ENCODE measurements at regions not wholly inside any gene's neighbourhood (a gene's known extent, or its start where the extent isn't known, plus 50 kb on each side); places are given as distances from the start of the nearest gene placed in this dataset.

GRCh38 chr3:64943866-64944265 lies 256.1 kb upstream of the ADAMTS9 start (continued):
- no peak for TF ChIP-seq POLR2AphosphoS5 (IDR thresholded peaks at IDR 0.05; ENCODE audit: low read depth, low read length)
- TF ChIP-seq FOXJ3 (CRISPR knock-in tag; IDR thresholded peaks at IDR 0.05) = no peak
- no peak for TF ChIP-seq NRF1 (IDR thresholded peaks at IDR 0.05; ENCODE audit: low read depth, low read length)
- no peak for TF ChIP-seq IRF3 (IDR thresholded peaks at IDR 0.05; ENCODE audit: low read depth, low read length)
- TF ChIP-seq RCOR1 (IDR thresholded peaks at IDR 0.05; ENCODE audit: low read length) = no peak
- TF ChIP-seq CTCF (IDR thresholded peaks at IDR 0.05) = no peak
- TF ChIP-seq JUND (IDR thresholded peaks at IDR 0.05) = no peak

- POLR2A ChIA-PET = no interaction called here
- Histone ChIP-seq H3K9me2 (no peaks in the 10 kb centered on the region), H4K20me1 (ENCODE audit: insufficient read depth) (no peaks in the 10 kb centered on the region), H3K27ac (ENCODE audit: low read depth in 2 of 2, low read length in 1 of 2) (no peak overlapping the region), H3K4me3 (ENCODE audit: low read depth in 2 of 2, low read length in 1 of 2) (no peak overlapping the region), H3K4me2 (no peak overlapping the region), H3K79me2 (ENCODE audit: insufficient read depth) (no peaks in the 10 kb centered on the region), H3K27me3 (ENCODE audit: insufficient read depth) (no peaks in the 10 kb centered on the region), H3K9me3 (no peaks in the 10 kb centered on the region), H3K36me3 (replicated peaks in 1 of 2; ENCODE audit: control insufficient read depth in 1 of 2, insufficient read depth in 2 of 2, low read length in 1 of 2) (no peaks in the 10 kb centered on the region), H3K4me1 (ENCODE audit: control insufficient read depth in 1 of 2, insufficient read depth in 2 of 2, low read depth in 1 of 2, low read length in 1 of 2) (peaks cover 0 to 3% of the 10 kb centered on the region in 2 experiments; a peak in 2 of 4 replicates), H3K9ac (no peak overlapping the region), H2AFZ (ENCODE audit: low read depth) (no peak overlapping the region), H3F3A (replicated peaks; ENCODE audit: insufficient read depth) (no peaks in the 10 kb centered on the region)
- no peak for DNase-seq
- CTCF ChIA-PET = interaction anchor here (1.2 kb wide), 1 partner anchor 33 kb away, joined by 3 read pairs; no protein-coding TSS in a partner anchor
- TF ChIP-seq TAF1 (IDR thresholded peaks at IDR 0.05; ENCODE audit: borderline replicate concordance, low read depth, low read length) = no peak
- no peak for TF ChIP-seq FOXM1 (IDR thresholded peaks at IDR 0.05; ENCODE audit: low read depth)
- TF ChIP-seq SMC3 (IDR thresholded peaks at IDR 0.05; ENCODE audit: low read depth, low read length) = no peak
- no peak for TF ChIP-seq NFIC (IDR thresholded peaks at IDR 0.05; ENCODE audit: borderline replicate concordance)
- TF ChIP-seq IRF3 (IDR thresholded peaks at IDR 0.05; ENCODE audit: low read depth, low read length) = no peak
- no peak for TF ChIP-seq NRF1 (IDR thresholded peaks at IDR 0.05; ENCODE audit: low read depth, low read length)
- TF ChIP-seq CTCF (IDR thresholded peaks at IDR 0.05) = no peak
- TF ChIP-seq MXI1 (IDR thresholded peaks at IDR 0.05; ENCODE audit: low read depth, low read length) = no peak
- TF ChIP-seq PBX3 (IDR thresholded peaks at IDR 0.05) = no peak
- no peak for TF ChIP-seq USF2 (IDR thresholded peaks at IDR 0.05; ENCODE audit: borderline replicate concordance, low read depth, low read length)
- no peak for TF ChIP-seq RAD21 (IDR thresholded peaks at IDR 0.05; ENCODE audit: low read length)
- TF ChIP-seq USF1 (IDR thresholded peaks at IDR 0.05; ENCODE audit: borderline replicate concordance, low read depth) = no peak
- no peak for TF ChIP-seq FOSL2 (IDR thresholded peaks at IDR 0.05; ENCODE audit: borderline replicate concordance, low read depth)
- 86% methylated on average over 10 of the region's 10 CpGs for WGBS (ENCODE audit: low lambda C conversion rate)
Observed at GRCh38 chr3:64940596-64941348, 253.0 kb upstream of the ADAMTS9 start.
